Osteoblast (primary cell): ENCODE measurements at regions not wholly inside any gene's neighbourhood (a gene's known extent, or its start where the extent isn't known, plus 50 kb on each side); places are given as distances from the start of the nearest gene placed in this dataset.

Source experiments
- DNase-seq: peaks from one replicate; pipeline ENCODE4 v3.0.0; 2011; ENCODE audit warnings: low spot score, mixed read lengths; ENCODE audit not compliant: insufficient read length; ENCODE audit errors: missing footprints
- H2AFZ ChIP-seq: 2 replicates; pipeline ENCODE4 v1.6.0; 2011; ENCODE audit warnings: mild to moderate bottlenecking, low read length
- H3K27ac ChIP-seq: 2 replicates; pipeline ENCODE4 v1.5.1; 2011; ENCODE audit warnings: mild to moderate bottlenecking, low read depth, low read length, moderate library complexity
- H3K27me3 ChIP-seq: 2 replicates; pipeline ENCODE4 v1.6.0; 2012; ENCODE audit warnings: mild to moderate bottlenecking, control low read depth, inconsistent platforms, low read length, moderate library complexity; ENCODE audit not compliant: insufficient read depth
- H3K36me3 ChIP-seq: 2 replicates; pipeline ENCODE4 v1.5.1; 2011; ENCODE audit warnings: mild to moderate bottlenecking, low read length, control low read depth, moderate library complexity; ENCODE audit not compliant: insufficient read depth
- H3K4me1 ChIP-seq: 2 replicates; pipeline ENCODE4 v1.5.1; 2011; ENCODE audit warnings: mild to moderate bottlenecking, low read length, control low read depth, moderate library complexity; ENCODE audit not compliant: insufficient read depth
- H3K4me2 ChIP-seq: 2 replicates; pipeline ENCODE4 v1.6.0; 2011; ENCODE audit warnings: mild to moderate bottlenecking, low read length; ENCODE audit not compliant: insufficient read depth
- H3K4me3 ChIP-seq: fragments of 200-600 bp; sonication (generic); 3 replicates; pipeline ENCODE4 v1.5.1; 2012; ENCODE audit warnings: mild to moderate bottlenecking, low read length, inconsistent platforms; ENCODE audit not compliant: insufficient read depth
- H3K79me2 ChIP-seq: 2 replicates; pipeline ENCODE4 v1.6.0; 2012; ENCODE audit warnings: mild to moderate bottlenecking, low read length, control low read depth, inconsistent platforms; ENCODE audit not compliant: insufficient read depth
- H3K9me3 ChIP-seq: 2 replicates; pipeline ENCODE4 v1.5.1; 2011; ENCODE audit warnings: low read depth, low read length, control low read depth
- H4K20me1 ChIP-seq: 2 replicates; pipeline ENCODE4 v1.6.0; 2012; ENCODE audit warnings: mild to moderate bottlenecking, low read length, control low read depth; ENCODE audit not compliant: insufficient read depth
- TF ChIP-seq, protein P1 (sequence below): IDR thresholded peaks from 2 replicates; pipeline ENCODE4 v1.5.1; 2011; ENCODE audit warnings: mild to moderate bottlenecking, low read depth, low read length, moderate library complexity; ENCODE audit errors: extremely low read depth

DNA sequence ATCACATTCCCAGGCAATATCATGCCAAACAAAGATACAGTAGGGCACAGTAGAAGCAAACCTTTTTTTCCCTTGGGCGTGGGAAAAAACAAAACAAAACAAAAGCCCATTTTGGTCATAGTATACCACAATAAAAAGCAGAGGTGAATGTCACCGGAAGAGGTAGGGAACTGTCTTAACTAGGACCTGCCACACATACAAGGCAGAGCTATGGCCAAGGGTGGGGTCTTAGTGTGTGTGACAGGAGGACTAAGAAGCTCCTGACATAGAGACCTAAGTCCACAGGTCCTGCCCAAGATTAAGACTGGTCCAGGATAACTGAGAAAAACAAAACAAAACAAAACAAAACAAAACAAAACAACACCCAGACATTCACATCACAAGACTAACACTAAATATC is 441.2 kb upstream of the DSEL start:
- Histone ChIP-seq H4K20me1 (no peaks in the 10 kb centered on the region), H3K36me3 (no peaks in the 10 kb centered on the region), H3K4me1 (no peaks in the 10 kb centered on the region), H3K27ac (no peak overlapping the region), H3K4me2 (no peak overlapping the region), H3K4me3 (no peak overlapping the region), H3K79me2 (no peaks in the 10 kb centered on the region), H3K27me3 (no peaks in the 10 kb centered on the region), H3K9me3 (no peaks in the 10 kb centered on the region), H2AFZ (peak overlapping the region; percentile 34)
- TF ChIP-seq, protein P1, sequence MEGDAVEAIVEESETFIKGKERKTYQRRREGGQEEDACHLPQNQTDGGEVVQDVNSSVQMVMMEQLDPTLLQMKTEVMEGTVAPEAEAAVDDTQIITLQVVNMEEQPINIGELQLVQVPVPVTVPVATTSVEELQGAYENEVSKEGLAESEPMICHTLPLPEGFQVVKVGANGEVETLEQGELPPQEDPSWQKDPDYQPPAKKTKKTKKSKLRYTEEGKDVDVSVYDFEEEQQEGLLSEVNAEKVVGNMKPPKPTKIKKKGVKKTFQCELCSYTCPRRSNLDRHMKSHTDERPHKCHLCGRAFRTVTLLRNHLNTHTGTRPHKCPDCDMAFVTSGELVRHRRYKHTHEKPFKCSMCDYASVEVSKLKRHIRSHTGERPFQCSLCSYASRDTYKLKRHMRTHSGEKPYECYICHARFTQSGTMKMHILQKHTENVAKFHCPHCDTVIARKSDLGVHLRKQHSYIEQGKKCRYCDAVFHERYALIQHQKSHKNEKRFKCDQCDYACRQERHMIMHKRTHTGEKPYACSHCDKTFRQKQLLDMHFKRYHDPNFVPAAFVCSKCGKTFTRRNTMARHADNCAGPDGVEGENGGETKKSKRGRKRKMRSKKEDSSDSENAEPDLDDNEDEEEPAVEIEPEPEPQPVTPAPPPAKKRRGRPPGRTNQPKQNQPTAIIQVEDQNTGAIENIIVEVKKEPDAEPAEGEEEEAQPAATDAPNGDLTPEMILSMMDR = no peak
- no peak for DNase-seq

DNA sequence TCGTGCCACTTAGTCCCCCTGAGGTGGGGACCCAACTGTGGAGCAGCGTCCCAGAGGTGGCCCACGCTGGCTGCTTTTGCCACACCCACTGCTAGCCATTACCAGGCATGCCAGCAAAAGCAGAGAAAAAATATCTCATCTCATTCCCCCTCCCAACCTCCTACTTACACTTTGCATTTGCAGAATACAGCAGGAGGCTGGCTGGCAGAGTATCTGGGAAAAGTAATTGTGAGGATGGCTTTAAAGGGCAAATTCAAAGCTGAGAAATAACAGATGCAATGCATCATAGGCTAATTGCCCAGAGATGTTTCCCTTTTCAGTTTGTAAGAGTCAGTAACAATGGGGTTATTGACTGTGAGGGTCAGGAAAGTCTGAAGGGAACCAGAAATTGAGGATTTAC is 438.1 kb upstream of the DSEL start:
- Histone ChIP-seq H3K27ac (no peak overlapping the region), H3K4me3 (no peak overlapping the region), H4K20me1 (no peaks in the 10 kb centered on the region)

DNA sequence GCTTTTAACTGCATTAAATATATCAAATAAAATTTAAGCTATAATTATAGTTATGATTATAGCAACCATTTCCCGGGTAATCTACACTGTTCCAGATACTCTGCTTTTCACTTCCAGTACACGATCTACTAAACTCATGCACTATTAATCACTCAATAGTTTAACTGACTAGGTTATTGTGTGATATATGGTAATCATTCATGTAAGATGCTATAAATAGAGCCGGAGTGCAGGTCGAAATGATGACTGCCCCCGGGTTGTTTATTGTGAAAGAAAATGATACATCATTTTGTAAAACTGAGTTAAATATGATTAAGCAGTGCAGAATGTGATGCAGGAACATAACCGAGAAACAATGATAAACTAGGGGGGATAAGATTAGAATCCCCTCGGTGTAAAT is 434.6 kb upstream of the DSEL start:
- Histone ChIP-seq H3K4me1 (no peaks in the 10 kb centered on the region), H3K9me3 (no peaks in the 10 kb centered on the region), H2AFZ (peak overlapping the region; percentile 28), H3K27ac (no peak overlapping the region), H3K36me3 (no peaks in the 10 kb centered on the region), H3K27me3 (no peaks in the 10 kb centered on the region), H3K4me3 (no peak overlapping the region), H3K79me2 (no peaks in the 10 kb centered on the region), H3K4me2 (no peak overlapping the region), H4K20me1 (no peaks in the 10 kb centered on the region)
- TF ChIP-seq, protein P1 = no peak
- no peak for DNase-seq

More for the DNA sequence above, 438.1 kb upstream of the DSEL start:
- TF ChIP-seq, protein P1 = no peak
- no peaks in the 10 kb centered on the region for H3K36me3 ChIP-seq
- no peaks in the 10 kb centered on the region for H3K9me3 ChIP-seq
- no peak for DNase-seq
- H3K27me3 ChIP-seq = no peaks in the 10 kb centered on the region
- no peaks in the 10 kb centered on the region for H3K4me1 ChIP-seq
- peak overlapping the region; percentile 50 for H2AFZ ChIP-seq
- H3K4me2 ChIP-seq = no peak overlapping the region
- H3K79me2 ChIP-seq = no peaks in the 10 kb centered on the region

DNA sequence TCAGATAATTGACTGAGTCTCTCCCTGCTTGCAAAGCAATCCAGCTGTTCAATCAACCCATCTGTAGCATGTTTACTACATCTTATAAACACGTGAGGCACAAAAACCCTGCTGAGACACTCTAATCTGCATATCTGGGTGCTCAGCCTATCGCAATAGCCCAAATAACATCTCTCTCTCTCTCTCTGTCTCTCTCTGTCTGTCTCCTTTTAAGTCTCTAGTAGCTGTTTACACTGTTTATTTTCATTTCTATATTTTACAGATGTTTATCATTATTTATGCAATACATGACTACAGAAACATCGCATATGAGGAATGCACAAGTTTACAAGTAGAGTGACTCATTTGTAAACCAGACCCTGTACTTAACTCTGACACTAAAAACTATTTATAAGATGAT is 422.1 kb upstream of the DSEL start:
- H3K9me3 ChIP-seq = no peaks in the 10 kb centered on the region
- peak overlapping the region; percentile 32 for H2AFZ ChIP-seq
- no peak for DNase-seq
- H3K4me2 ChIP-seq = no peak overlapping the region
- no peak overlapping the region for H3K4me3 ChIP-seq
- H3K4me1 ChIP-seq = no peaks in the 10 kb centered on the region
- no peaks in the 10 kb centered on the region for H3K79me2 ChIP-seq
- H3K27ac ChIP-seq = no peak overlapping the region
- no peaks in the 10 kb centered on the region for H4K20me1 ChIP-seq
- H3K36me3 ChIP-seq = no peaks in the 10 kb centered on the region
- TF ChIP-seq, protein P1 = no peak
- H3K27me3 ChIP-seq = no peaks in the 10 kb centered on the region
